ENCODE measurements at regions not wholly inside any gene's neighbourhood (a gene's known extent, or its start where the extent isn't known, plus 50 kb on each side); places are given as distances from the start of the nearest gene placed in this dataset.

DNA sequence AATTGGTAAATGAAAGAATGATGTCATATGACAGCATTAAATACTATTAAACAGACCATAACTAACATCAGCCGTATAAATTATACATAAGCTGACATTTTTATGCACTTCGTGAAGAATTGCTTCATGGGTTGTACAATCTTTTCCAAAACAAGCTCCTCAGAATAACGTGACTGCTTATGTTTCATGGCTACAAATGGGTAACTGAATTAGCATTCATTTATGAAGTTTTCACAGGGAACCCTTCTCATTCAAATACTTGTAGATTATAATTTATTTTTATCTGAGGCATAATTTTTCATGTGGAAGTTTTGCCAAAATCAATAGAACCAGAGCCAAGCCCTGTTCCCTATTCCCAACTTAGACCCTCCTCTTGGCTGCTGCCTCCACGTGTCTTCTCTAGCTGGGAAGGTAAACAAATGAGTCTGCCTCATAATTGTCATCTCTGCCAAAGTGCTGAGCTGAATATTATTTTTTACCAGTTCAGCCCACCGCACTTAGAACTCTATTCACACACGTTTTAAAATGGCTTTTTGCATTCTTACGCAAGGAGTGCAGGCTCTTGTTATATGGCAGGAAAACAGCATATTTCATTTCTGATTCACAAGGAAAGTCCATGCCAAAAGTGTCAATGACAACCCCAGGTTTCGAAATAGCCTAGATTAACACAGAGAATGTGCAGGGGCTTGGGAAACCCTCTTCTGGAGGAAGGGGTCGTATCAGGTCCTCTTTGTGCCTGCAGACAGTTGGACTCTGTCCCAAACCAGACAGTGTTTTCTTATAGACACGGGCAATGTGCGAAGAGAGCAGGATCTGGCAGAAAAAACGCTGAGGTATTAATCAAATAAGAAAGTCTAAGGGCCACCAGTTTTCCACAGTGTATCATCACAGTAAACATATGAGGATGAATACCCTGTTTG lies 370.7 kb upstream of the MGMT start:
- intact Hi-C loops (cut with micrococcal nuclease): no loop called here
- Histone ChIP-seq H3K79me2 (ENCODE audit: low read length) (no peaks in the 10 kb centered on the region), H4K20me1 (ENCODE audit: low read length) (no peaks in the 10 kb centered on the region), H3K9me3 (ENCODE audit: low read length) (no peaks in the 10 kb centered on the region), H2AFZ (ENCODE audit: low read length) (no peak overlapping the region), H3K27me3 (ENCODE audit: low read length) (no peaks in the 10 kb centered on the region), H3K4me1 (ENCODE audit: insufficient read depth, low read length) (no peaks in the 10 kb centered on the region), H3K27ac (ENCODE audit: low read length) (no peak overlapping the region), H3F3A (ENCODE audit: low read length, unreplicated experiment) (no peaks in the 10 kb centered on the region), H3K4me3 (ENCODE audit: low read length) (no peak overlapping the region), H3K9me2 (replicated peaks; ENCODE audit: low read length) (no peaks in the 10 kb centered on the region), H3K4me2 (ENCODE audit: low read length) (no peak overlapping the region), H3K36me3 (ENCODE audit: low read depth, low read length) (no peaks in the 10 kb centered on the region), H3K9ac (ENCODE audit: low read length) (no peak overlapping the region)
- CTCF ChIA-PET: no interaction called here
- DNase-seq (peak; percentile 1), ATAC-seq (no peak)
- POLR2A ChIA-PET (ENCODE audit: unreplicated experiment): no interaction called here
- TF ChIP-seq EZH2phosphoT487 (IDR thresholded peaks at IDR 0.05; ENCODE audit: borderline replicate concordance, low read length): no peak
- TF ChIP-seq EZH2 (IDR thresholded peaks at IDR 0.05; ENCODE audit: low read length, unreplicated experiment): no peak
- TF ChIP-seq, protein P1, sequence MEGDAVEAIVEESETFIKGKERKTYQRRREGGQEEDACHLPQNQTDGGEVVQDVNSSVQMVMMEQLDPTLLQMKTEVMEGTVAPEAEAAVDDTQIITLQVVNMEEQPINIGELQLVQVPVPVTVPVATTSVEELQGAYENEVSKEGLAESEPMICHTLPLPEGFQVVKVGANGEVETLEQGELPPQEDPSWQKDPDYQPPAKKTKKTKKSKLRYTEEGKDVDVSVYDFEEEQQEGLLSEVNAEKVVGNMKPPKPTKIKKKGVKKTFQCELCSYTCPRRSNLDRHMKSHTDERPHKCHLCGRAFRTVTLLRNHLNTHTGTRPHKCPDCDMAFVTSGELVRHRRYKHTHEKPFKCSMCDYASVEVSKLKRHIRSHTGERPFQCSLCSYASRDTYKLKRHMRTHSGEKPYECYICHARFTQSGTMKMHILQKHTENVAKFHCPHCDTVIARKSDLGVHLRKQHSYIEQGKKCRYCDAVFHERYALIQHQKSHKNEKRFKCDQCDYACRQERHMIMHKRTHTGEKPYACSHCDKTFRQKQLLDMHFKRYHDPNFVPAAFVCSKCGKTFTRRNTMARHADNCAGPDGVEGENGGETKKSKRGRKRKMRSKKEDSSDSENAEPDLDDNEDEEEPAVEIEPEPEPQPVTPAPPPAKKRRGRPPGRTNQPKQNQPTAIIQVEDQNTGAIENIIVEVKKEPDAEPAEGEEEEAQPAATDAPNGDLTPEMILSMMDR (conservative IDR thresholded peaks at IDR 0.05; ENCODE audit: low read depth, low read length): no peak
- no TSS peak for BruUV-seq (replicated peaks)

- Histone ChIP-seq H4K20me1 (ENCODE audit: low read length) (no peaks in the 10 kb centered on the region), H3K9me3 (ENCODE audit: low read length) (no peaks in the 10 kb centered on the region), H3K4me1 (ENCODE audit: insufficient read depth, low read length) (no peaks in the 10 kb centered on the region), H3K4me2 (ENCODE audit: low read length) (no peak overlapping the region), H2AFZ (ENCODE audit: low read length) (no peak overlapping the region), H3K79me2 (ENCODE audit: low read length) (no peaks in the 10 kb centered on the region), H3K27me3 (ENCODE audit: low read length) (no peaks in the 10 kb centered on the region), H3K9ac (ENCODE audit: low read length) (no peak overlapping the region), H3K9me2 (replicated peaks; ENCODE audit: low read length) (no peaks in the 10 kb centered on the region), H3K27ac (ENCODE audit: low read length) (no peak overlapping the region), H3K36me3 (ENCODE audit: low read depth, low read length) (no peaks in the 10 kb centered on the region), H3F3A (ENCODE audit: low read length, unreplicated experiment) (no peaks in the 10 kb centered on the region), H3K4me3 (ENCODE audit: low read length) (no peak overlapping the region)
- intact Hi-C loops (cut with micrococcal nuclease): no loop called here
- POLR2A ChIA-PET (ENCODE audit: unreplicated experiment): no interaction called here
- BruUV-seq (replicated peaks): no TSS peak
- TF ChIP-seq EZH2 (IDR thresholded peaks at IDR 0.05; ENCODE audit: low read length, unreplicated experiment) (no peak), EZH2phosphoT487 (IDR thresholded peaks at IDR 0.05; ENCODE audit: borderline replicate concordance, low read length) (no peak)
- TF ChIP-seq, protein P1 (conservative IDR thresholded peaks at IDR 0.05; ENCODE audit: low read depth, low read length): no peak
- CTCF ChIA-PET: no interaction called here
- no peak for DNase-seq
- ATAC-seq: no peak
Observed at GRCh38 chr10:129097776-129098330, 369.2 kb upstream of the MGMT start.

GRCh38 chr10:129098517-129098916 lies 368.5 kb upstream of the MGMT start:
- Histone ChIP-seq H2AFZ (ENCODE audit: low read length) (no peak overlapping the region), H3K27me3 (ENCODE audit: low read length) (no peaks in the 10 kb centered on the region), H3K4me1 (ENCODE audit: insufficient read depth, low read length) (no peaks in the 10 kb centered on the region), H3K4me3 (ENCODE audit: low read length) (no peak overlapping the region), H3K36me3 (ENCODE audit: low read depth, low read length) (no peaks in the 10 kb centered on the region), H3F3A (ENCODE audit: low read length, unreplicated experiment) (no peaks in the 10 kb centered on the region), H3K79me2 (ENCODE audit: low read length) (no peaks in the 10 kb centered on the region), H3K9ac (ENCODE audit: low read length) (no peak overlapping the region), H3K4me2 (ENCODE audit: low read length) (no peak overlapping the region), H3K9me3 (ENCODE audit: low read length) (no peaks in the 10 kb centered on the region), H3K9me2 (replicated peaks; ENCODE audit: low read length) (no peaks in the 10 kb centered on the region), H3K27ac (ENCODE audit: low read length) (no peak overlapping the region), H4K20me1 (ENCODE audit: low read length) (no peaks in the 10 kb centered on the region)
- no peak for TF ChIP-seq EZH2phosphoT487 (IDR thresholded peaks at IDR 0.05; ENCODE audit: borderline replicate concordance, low read length)
- no peak for TF ChIP-seq EZH2 (IDR thresholded peaks at IDR 0.05; ENCODE audit: low read length, unreplicated experiment)
- TF ChIP-seq, protein P1 (conservative IDR thresholded peaks at IDR 0.05; ENCODE audit: low read depth, low read length): no peak
- intact Hi-C loops (cut with micrococcal nuclease): no loop called here
- ATAC-seq (no peak), DNase-seq (no peak)
- ChIA-PET POLR2A (ENCODE audit: unreplicated experiment) (no interaction called here), CTCF (no interaction called here)
- no TSS peak for BruUV-seq (replicated peaks)

All from PC-3 (cell line).